H9 (cell line): ENCODE measurements at regions not wholly inside any gene's neighbourhood (a gene's known extent, or its start where the extent isn't known, plus 50 kb on each side); places are given as distances from the start of the nearest gene placed in this dataset.

Experiments used
- DNase-seq: peaks from one replicate; pipeline ENCODE4 v3.0.0-alpha.2; 2017
- H2AFZ ChIP-seq: one replicate; pipeline ENCODE4 v1.6.1; 2013; ENCODE audit warnings: mild to moderate bottlenecking, low read length, control low read depth, moderate library complexity
- H2AK5ac ChIP-seq: 2 replicates; pipeline ENCODE4 v1.6.1; 2013; ENCODE audit warnings: low read length, control low read depth, mixed read lengths; ENCODE audit not compliant: insufficient read length
- H2BK120ac ChIP-seq: one replicate; pipeline ENCODE4 v1.6.1; 2013; ENCODE audit warnings: low read depth, mild to moderate bottlenecking, low read length, control low read depth, inconsistent platforms; ENCODE audit not compliant: poor library complexity, severe bottlenecking
- H2BK12ac ChIP-seq: 2 replicates; pipeline ENCODE4 v1.6.1; 2013; ENCODE audit warnings: low read length, control low read depth, mixed read lengths, low read depth; ENCODE audit not compliant: insufficient read length
- H2BK15ac ChIP-seq: 2 replicates; pipeline ENCODE4 v1.6.1; 2013; ENCODE audit warnings: low read depth, low read length, control low read depth
- H2BK20ac ChIP-seq: one replicate; pipeline ENCODE4 v1.6.1; 2013; ENCODE audit warnings: low read depth, mild to moderate bottlenecking, low read length, control low read depth, inconsistent platforms; ENCODE audit not compliant: poor library complexity, severe bottlenecking
- H2BK5ac ChIP-seq: 2 replicates; pipeline ENCODE4 v1.6.1; 2013; ENCODE audit warnings: low read length, control low read depth, mixed read lengths; ENCODE audit not compliant: insufficient read length
- H3K14ac ChIP-seq: 2 replicates; pipeline ENCODE4 v1.6.1; 2013; ENCODE audit warnings: low read length, control low read depth; ENCODE audit not compliant: insufficient read depth
- H3K18ac ChIP-seq: 2 replicates; pipeline ENCODE4 v1.6.1; 2013; ENCODE audit warnings: low read depth, mild to moderate bottlenecking, mixed read lengths, low read length, control low read depth; ENCODE audit not compliant: insufficient read length
- H3K23ac ChIP-seq: 2 replicates; pipeline ENCODE4 v1.6.1; 2013; ENCODE audit warnings: low read length, control low read depth, mixed read lengths, low read depth; ENCODE audit not compliant: insufficient read length
- H3K23me2 ChIP-seq: 2 replicates; pipeline ENCODE4 v1.6.1; 2013; ENCODE audit warnings: low read depth, mild to moderate bottlenecking, mixed read lengths, low read length, control low read depth; ENCODE audit not compliant: insufficient read length, poor library complexity, severe bottlenecking
- H3K27ac ChIP-seq: 2 replicates; pipeline ENCODE4 v1.5.1; 2013; ENCODE audit warnings: low read length, control low read depth, mixed read lengths, low read depth; ENCODE audit not compliant: insufficient read length
- H3K27me3 ChIP-seq: 2 replicates; pipeline ENCODE4 v1.6.1; 2013; ENCODE audit warnings: low read length, control low read depth, inconsistent platforms; ENCODE audit not compliant: insufficient read depth
- H3K4ac ChIP-seq: 2 replicates; pipeline ENCODE4 v1.6.1; 2013; ENCODE audit warnings: low read depth, mild to moderate bottlenecking, control low read depth, inconsistent platforms, low read length, moderate library complexity
- H3K4me1 ChIP-seq: 2 replicates; pipeline ENCODE4 v1.6.1; 2013; ENCODE audit warnings: low read length, control low read depth, inconsistent platforms; ENCODE audit not compliant: insufficient read depth
- H3K4me2 ChIP-seq: 2 replicates; pipeline ENCODE4 v1.6.1; 2013; ENCODE audit warnings: low read length, control low read depth, mixed read lengths; ENCODE audit not compliant: insufficient read length, insufficient read depth
- H3K56ac ChIP-seq: 2 replicates; pipeline ENCODE4 v1.6.1; 2013; ENCODE audit warnings: low read depth, mild to moderate bottlenecking, mixed read lengths, low read length, control low read depth; ENCODE audit not compliant: insufficient read length
- H3K79me1 ChIP-seq: 2 replicates; pipeline ENCODE4 v1.6.1; 2013; ENCODE audit warnings: low read depth, mild to moderate bottlenecking, moderate library complexity, low read length, control low read depth, inconsistent platforms; ENCODE audit not compliant: insufficient read depth, poor library complexity, severe bottlenecking
- H3K79me2 ChIP-seq: 2 replicates; pipeline ENCODE4 v1.6.1; 2013; ENCODE audit warnings: low read length, control low read depth, inconsistent platforms; ENCODE audit not compliant: insufficient read depth
- H3K9ac ChIP-seq: 2 replicates; pipeline ENCODE4 v1.6.1; 2013; ENCODE audit warnings: low read length, control low read depth, mixed read lengths; ENCODE audit not compliant: insufficient read length; ENCODE audit errors: extremely low read depth
- H3K9me3 ChIP-seq: one replicate; pipeline ENCODE4 v1.6.1; 2013; ENCODE audit warnings: low read depth, low read length, inconsistent platforms; ENCODE audit not compliant: control insufficient read depth
- H3T11ph ChIP-seq: one replicate; pipeline ENCODE4 v1.6.1; 2013; ENCODE audit warnings: mild to moderate bottlenecking, low read length, control low read depth, inconsistent platforms
- H4K20me1 ChIP-seq: one replicate; pipeline ENCODE4 v1.6.1; 2013; ENCODE audit not compliant: control insufficient read depth, insufficient read length, insufficient read depth
- H4K5ac ChIP-seq: 2 replicates; pipeline ENCODE4 v1.6.1; 2013; ENCODE audit warnings: low read depth, mild to moderate bottlenecking, mixed read lengths, low read length, control low read depth; ENCODE audit not compliant: insufficient read length
- H4K8ac ChIP-seq: replicated peaks from 2 replicates; pipeline ENCODE4 v1.6.1; 2013; ENCODE audit warnings: low read length, control low read depth, mixed read lengths, low read depth; ENCODE audit not compliant: insufficient read length
- H4K91ac ChIP-seq: 2 replicates; pipeline ENCODE4 v1.6.1; 2013; ENCODE audit warnings: low read depth, mild to moderate bottlenecking, moderate library complexity, mixed read lengths, low read length, control low read depth; ENCODE audit not compliant: insufficient read length
- H3K27ac Mint-ChIP-seq, 3 experiments: 2 replicates in 2 of 3; 3 replicates in 1 of 3; pipeline ENCODE4 v1.8.0; 2020 to 2021; ENCODE audit warnings: mixed read lengths in 3 of 3, mild to moderate bottlenecking in 1 of 3, moderate library complexity in 1 of 3
- H3K27me3 Mint-ChIP-seq: 2 replicates; pipeline ENCODE4 v1.8.0; 2021; ENCODE audit warnings: low read depth, mild to moderate bottlenecking, moderate library complexity, mixed read lengths
- H3K36me3 Mint-ChIP-seq, 3 experiments: 2 replicates in 2 of 3; 3 replicates in 1 of 3; pipeline ENCODE4 v1.8.0; 2020 to 2021; ENCODE audit warnings: low read depth in 3 of 3, mixed read lengths in 3 of 3; ENCODE audit not compliant: insufficient read depth in 1 of 3
- H3K4me1 Mint-ChIP-seq, 2 experiments: 2 replicates each; pipeline ENCODE4 v1.8.0; 2020; ENCODE audit warnings: mixed read lengths in 2 of 2
- H3K4me3 Mint-ChIP-seq, 2 experiments: 2 replicates in 1 of 2; 3 replicates in 1 of 2; pipeline ENCODE4 v1.8.0; 2020 to 2021; ENCODE audit warnings: mild to moderate bottlenecking in 2 of 2, mixed read lengths in 2 of 2, moderate library complexity in 1 of 2
- H3K9me3 Mint-ChIP-seq, 2 experiments: 2 replicates in 1 of 2; 3 replicates in 1 of 2; pipeline ENCODE4 v1.8.0; 2020; ENCODE audit warnings: mild to moderate bottlenecking in 2 of 2, mixed read lengths in 2 of 2, moderate library complexity in 1 of 2
- CTCF ChIP-seq: fragments of 200-600 bp; sonication (generic); conservative IDR thresholded peaks from 3 replicates; pipeline ENCODE4 v1.8.0; 2021; ENCODE audit warnings: antibody characterized with exemption, mild to moderate bottlenecking
- WGBS: extraction: QIAGEN DNeasy Blood & Tissue Kit; methylation state at CpG from one replicate; pipeline ENCODE4 v1.1.7; 2013; ENCODE audit warnings: missing lambda C conversion rate, low lambda C conversion rate, mixed read lengths; ENCODE audit not compliant: insufficient read length; ENCODE audit errors: extremely low coverage; 5-methylcytosine and 5-hydroxymethylcytosine counted together

GRCh38 chr6:19269341-19269898, 567.8 kb upstream of the ID4 start:
- Mint-ChIP-seq H3K4me1 (no peaks in the 10 kb centered on the region), H3K27me3 (no peaks in the 10 kb centered on the region; the same call in none of the 2 replicates), H3K4me3 (no peak overlapping the region), H3K36me3 (peaks cover 0 to 5% (median 0%) of the 10 kb centered on the region in 3 experiments; a peak in 2 of 7 replicates), H3K9me3 (peaks cover 3 to 14% of the 10 kb centered on the region in 2 experiments; a peak in 4 of 5 replicates), H3K27ac (peak overlapping the region in 1 of 3 experiments; percentile 34; a peak in 1 of 7 replicates)
- H3K4me2 ChIP-seq: no peak overlapping the region
- H2BK12ac ChIP-seq: no peak overlapping the region
- H3T11ph ChIP-seq: no peak overlapping the region
- no peaks in the 10 kb centered on the region for H3K23me2 ChIP-seq
- no peak overlapping the region for H3K23ac ChIP-seq
- DNase-seq: no peak
- H2BK20ac ChIP-seq: no peak overlapping the region
- no peak overlapping the region for H2AK5ac ChIP-seq
- no peak overlapping the region for H4K5ac ChIP-seq
- H3K27me3 ChIP-seq: no peaks in the 10 kb centered on the region
- H3K18ac ChIP-seq: no peak overlapping the region
- H2BK5ac ChIP-seq: no peak overlapping the region
- no peak overlapping the region for H4K8ac ChIP-seq
- no peak overlapping the region for H3K27ac ChIP-seq
- no peak overlapping the region for H3K56ac ChIP-seq
- no peak for TF ChIP-seq CTCF
- no peak overlapping the region for H2BK120ac ChIP-seq
- H2BK15ac ChIP-seq: no peak overlapping the region
- no peaks in the 10 kb centered on the region for H3K9me3 ChIP-seq
- H3K79me2 ChIP-seq: no peaks in the 10 kb centered on the region
- H2AFZ ChIP-seq: no peak overlapping the region
- WGBS: no CpG with 5 or more reads among the region's 5 CpGs
- no peaks in the 10 kb centered on the region for H3K4me1 ChIP-seq
- H4K20me1 ChIP-seq: no peaks in the 10 kb centered on the region
- H4K91ac ChIP-seq: no peak overlapping the region
- H3K14ac ChIP-seq: no peak overlapping the region
- H3K4ac ChIP-seq: no peak overlapping the region
- no peak overlapping the region for H3K9ac ChIP-seq
- no peaks in the 10 kb centered on the region for H3K79me1 ChIP-seq
